ENCODE measurements at regions not wholly inside any gene's neighbourhood (a gene's known extent, or its start where the extent isn't known, plus 50 kb on each side); places are given as distances from the start of the nearest gene placed in this dataset.

GRCh38 chr6:167651318-167652041, 175.2 kb upstream of the AFDN start:
- no peak overlapping the region for H3K4me3 ChIP-seq
- TF ChIP-seq POLR2A (IDR thresholded peaks at IDR 0.05): no peak
- TF ChIP-seq POLR2AphosphoS5 (IDR thresholded peaks at IDR 0.05): no peak
- no peak for TF ChIP-seq CTCF (IDR thresholded peaks at IDR 0.05)
- H3K27ac ChIP-seq: no peak overlapping the region
- no peaks in the 10 kb centered on the region for H3K36me3 ChIP-seq
- H3K27me3 ChIP-seq: no peaks in the 10 kb centered on the region
- H3K4me1 ChIP-seq: no peaks in the 10 kb centered on the region
- intact Hi-C loops (cut with DNase I; ENCODE audit: low total_unique reads): no loop called here
- H3K9me3 ChIP-seq: no peaks in the 10 kb centered on the region
- DNase-seq (ENCODE audit: low spot score in 2 of 2): no peak

- Histone ChIP-seq H3K27ac (no peak overlapping the region), H3K4me1 (no peaks in the 10 kb centered on the region), H3K36me3 (no peaks in the 10 kb centered on the region), H3K9me3 (no peaks in the 10 kb centered on the region), H3K27me3 (no peaks in the 10 kb centered on the region), H3K4me3 (no peak overlapping the region)
- DNase-seq (ENCODE audit: low spot score in 2 of 2): no peak
- intact Hi-C loops (cut with DNase I; ENCODE audit: low total_unique reads): no loop called here
- TF ChIP-seq CTCF (IDR thresholded peaks at IDR 0.05) (no peak), POLR2AphosphoS5 (IDR thresholded peaks at IDR 0.05) (no peak), POLR2A (IDR thresholded peaks at IDR 0.05) (no peak)
These were observed 174.5 kb upstream of the AFDN start for GRCh38 chr6:167652042-167652700.

- intact Hi-C loops (cut with DNase I; ENCODE audit: low total_unique reads): no loop called here
These were observed 174.0 kb upstream of the AFDN start for GRCh38 chr6:167652701-167653095.

GRCh38 chr6:167653561-167653960, 173.2 kb upstream of the AFDN start:
- no peak overlapping the region for H3K27ac ChIP-seq
- no peaks in the 10 kb centered on the region for H3K9me3 ChIP-seq
- TF ChIP-seq CTCF (IDR thresholded peaks at IDR 0.05) (no peak), POLR2A (IDR thresholded peaks at IDR 0.05) (no peak), POLR2AphosphoS5 (IDR thresholded peaks at IDR 0.05) (no peak)
- H3K27me3 ChIP-seq: no peaks in the 10 kb centered on the region
- H3K36me3 ChIP-seq: no peaks in the 10 kb centered on the region
- DNase-seq (ENCODE audit: low spot score in 2 of 2): no peak
- intact Hi-C loops (cut with DNase I; ENCODE audit: low total_unique reads): no loop called here
- H3K4me3 ChIP-seq: no peak overlapping the region
- no peaks in the 10 kb centered on the region for H3K4me1 ChIP-seq

More at GRCh38 chr6:167652701-167653095, 174.0 kb upstream of the AFDN start:
- H3K27ac ChIP-seq: no peak overlapping the region
- DNase-seq (ENCODE audit: low spot score in 2 of 2): no peak
- no peaks in the 10 kb centered on the region for H3K9me3 ChIP-seq
- H3K27me3 ChIP-seq: no peaks in the 10 kb centered on the region
- no peak for TF ChIP-seq POLR2AphosphoS5 (IDR thresholded peaks at IDR 0.05)
- no peak for TF ChIP-seq POLR2A (IDR thresholded peaks at IDR 0.05)
- no peak for TF ChIP-seq CTCF (IDR thresholded peaks at IDR 0.05)
- H3K36me3 ChIP-seq: no peaks in the 10 kb centered on the region
- H3K4me3 ChIP-seq: no peak overlapping the region
- no peaks in the 10 kb centered on the region for H3K4me1 ChIP-seq

GRCh38 chr6:167654389-167654788, 172.3 kb upstream of the AFDN start:
- no peak for DNase-seq (ENCODE audit: low spot score in 2 of 2)

More at GRCh38 chr6:167654389-167654788, 172.3 kb upstream of the AFDN start:
- H3K4me1 ChIP-seq: no peaks in the 10 kb centered on the region
- no peaks in the 10 kb centered on the region for H3K36me3 ChIP-seq
- H3K27me3 ChIP-seq: no peaks in the 10 kb centered on the region
- no peak overlapping the region for H3K4me3 ChIP-seq
- H3K9me3 ChIP-seq: no peaks in the 10 kb centered on the region
- H3K27ac ChIP-seq: no peak overlapping the region
- intact Hi-C loops (cut with DNase I; ENCODE audit: low total_unique reads): no loop called here
- TF ChIP-seq CTCF (IDR thresholded peaks at IDR 0.05): no peak
